Brain microvascular endothelial cell (primary cell): ENCODE measurements at regions not wholly inside any gene's neighbourhood (a gene's known extent, or its start where the extent isn't known, plus 50 kb on each side); places are given as distances from the start of the nearest gene placed in this dataset.

Experiments
- DNase-seq: peaks from one replicate; pipeline ENCODE4 v3.0.0-alpha.2; 2020
- H3K27ac ChIP-seq: fragments of 250-450 bp; sonication (Bioruptor Pico); 2 replicates; pipeline ENCODE4 v1.5.1; 2020; ENCODE audit warnings: mild to moderate bottlenecking, moderate library complexity
- H3K27me3 ChIP-seq: fragments of 250-450 bp; sonication (Bioruptor Pico); replicated peaks from 2 replicates; pipeline ENCODE4 v1.5.1; 2020; ENCODE audit warnings: mild to moderate bottlenecking
- H3K36me3 ChIP-seq: fragments of 250-450 bp; sonication (Bioruptor Pico); replicated peaks from 2 replicates; pipeline ENCODE4 v1.5.1; 2020; ENCODE audit warnings: mild to moderate bottlenecking
- H3K4me3 ChIP-seq: 2 replicates; pipeline ENCODE4 v1.5.1; 2011; ENCODE audit warnings: low read depth, mild to moderate bottlenecking, control low read depth, low read length, moderate library complexity
- in situ Hi-C: cut with HindIII; loops from 2 replicates; pipeline ENCODE4 v1.10.0; 2017; ENCODE audit warnings: low sequenced_read_pairs, low pct_ligation_motif_present
- TF ChIP-seq, protein P1 (sequence below): IDR thresholded peaks from 2 replicates; pipeline ENCODE4 v1.5.1; 2011; ENCODE audit warnings: low read depth, mild to moderate bottlenecking, moderate library complexity, low read length, control low read depth, inconsistent platforms; ENCODE audit errors: missing control alignments

GRCh38 chr2:204131621-204132020 is 195.1 kb downstream of the ICOS start:
- H3K36me3 ChIP-seq = no peaks in the 10 kb centered on the region
- no peak overlapping the region for H3K4me3 ChIP-seq
- TF ChIP-seq, protein P1, sequence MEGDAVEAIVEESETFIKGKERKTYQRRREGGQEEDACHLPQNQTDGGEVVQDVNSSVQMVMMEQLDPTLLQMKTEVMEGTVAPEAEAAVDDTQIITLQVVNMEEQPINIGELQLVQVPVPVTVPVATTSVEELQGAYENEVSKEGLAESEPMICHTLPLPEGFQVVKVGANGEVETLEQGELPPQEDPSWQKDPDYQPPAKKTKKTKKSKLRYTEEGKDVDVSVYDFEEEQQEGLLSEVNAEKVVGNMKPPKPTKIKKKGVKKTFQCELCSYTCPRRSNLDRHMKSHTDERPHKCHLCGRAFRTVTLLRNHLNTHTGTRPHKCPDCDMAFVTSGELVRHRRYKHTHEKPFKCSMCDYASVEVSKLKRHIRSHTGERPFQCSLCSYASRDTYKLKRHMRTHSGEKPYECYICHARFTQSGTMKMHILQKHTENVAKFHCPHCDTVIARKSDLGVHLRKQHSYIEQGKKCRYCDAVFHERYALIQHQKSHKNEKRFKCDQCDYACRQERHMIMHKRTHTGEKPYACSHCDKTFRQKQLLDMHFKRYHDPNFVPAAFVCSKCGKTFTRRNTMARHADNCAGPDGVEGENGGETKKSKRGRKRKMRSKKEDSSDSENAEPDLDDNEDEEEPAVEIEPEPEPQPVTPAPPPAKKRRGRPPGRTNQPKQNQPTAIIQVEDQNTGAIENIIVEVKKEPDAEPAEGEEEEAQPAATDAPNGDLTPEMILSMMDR = no peak
- no peak for DNase-seq
- H3K27ac ChIP-seq = no peak overlapping the region
- H3K27me3 ChIP-seq = no peaks in the 10 kb centered on the region
- in situ Hi-C loops = no loop called here

GRCh38 chr2:204133476-204133875 is 196.9 kb downstream of the ICOS start:
- Histone ChIP-seq H3K27me3 (no peaks in the 10 kb centered on the region), H3K36me3 (no peaks in the 10 kb centered on the region), H3K4me3 (no peak overlapping the region), H3K27ac (no peak overlapping the region)
- in situ Hi-C loops = no loop called here
- no peak for DNase-seq
- TF ChIP-seq, protein P1 = no peak

- Histone ChIP-seq H3K27ac (no peak overlapping the region), H3K4me3 (no peak overlapping the region), H3K27me3 (no peaks in the 10 kb centered on the region), H3K36me3 (no peaks in the 10 kb centered on the region)
- TF ChIP-seq, protein P1 = no peak
- no peak for DNase-seq
- in situ Hi-C loops = no loop called here
Measured at GRCh38 chr2:204134421-204134820, 197.9 kb downstream of the ICOS start.

DNA sequence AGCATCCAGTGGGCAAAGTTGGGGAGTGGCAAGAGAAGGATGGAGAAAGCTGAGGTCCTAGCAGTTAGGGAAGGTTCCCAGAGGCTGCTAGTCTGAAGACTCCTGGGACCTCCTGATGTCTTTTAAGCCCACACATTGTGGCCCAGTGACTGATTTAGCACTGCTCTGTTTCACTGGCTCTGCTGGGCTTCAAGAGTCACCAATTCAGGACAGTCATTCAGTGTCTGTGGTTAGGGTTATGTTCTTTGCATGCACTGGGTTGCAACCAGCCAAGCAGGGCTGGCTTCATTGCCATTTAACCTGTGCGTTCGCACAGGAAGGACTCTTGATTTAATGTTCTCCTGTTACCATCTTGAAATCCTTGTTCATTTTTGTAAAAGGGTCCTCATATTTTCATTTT is 199.2 kb downstream of the ICOS start:
- Histone ChIP-seq H3K36me3 (no peaks in the 10 kb centered on the region), H3K27ac (no peak overlapping the region), H3K4me3 (no peak overlapping the region), H3K27me3 (no peaks in the 10 kb centered on the region)
- TF ChIP-seq, protein P1 = no peak
- no peak for DNase-seq
- in situ Hi-C loops = no loop called here

DNA sequence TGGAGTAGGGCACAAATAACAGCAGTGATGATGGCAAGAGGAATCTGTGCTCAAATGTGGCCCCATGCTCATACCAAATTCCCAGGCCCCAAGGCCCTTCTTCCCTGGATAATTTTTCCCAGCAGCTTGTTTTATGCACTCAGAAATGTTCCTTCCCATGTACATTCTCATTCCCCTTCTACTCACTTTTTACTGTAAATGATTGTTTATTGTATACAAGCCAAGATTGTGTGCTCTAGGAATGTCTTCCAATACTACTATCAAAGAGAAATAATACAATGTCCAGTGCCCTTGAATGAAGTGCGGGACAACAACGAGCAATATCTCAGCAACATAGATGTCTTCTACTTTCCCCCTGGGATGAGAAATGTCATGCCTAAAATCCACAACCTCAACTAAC is 201.6 kb downstream of the ICOS start:
- H3K27ac ChIP-seq = no peak overlapping the region
- H3K4me3 ChIP-seq = no peak overlapping the region
- no peak for DNase-seq
- in situ Hi-C loops = no loop called here
- no peaks in the 10 kb centered on the region for H3K27me3 ChIP-seq
- TF ChIP-seq, protein P1 = no peak
- H3K36me3 ChIP-seq = no peaks in the 10 kb centered on the region

DNA sequence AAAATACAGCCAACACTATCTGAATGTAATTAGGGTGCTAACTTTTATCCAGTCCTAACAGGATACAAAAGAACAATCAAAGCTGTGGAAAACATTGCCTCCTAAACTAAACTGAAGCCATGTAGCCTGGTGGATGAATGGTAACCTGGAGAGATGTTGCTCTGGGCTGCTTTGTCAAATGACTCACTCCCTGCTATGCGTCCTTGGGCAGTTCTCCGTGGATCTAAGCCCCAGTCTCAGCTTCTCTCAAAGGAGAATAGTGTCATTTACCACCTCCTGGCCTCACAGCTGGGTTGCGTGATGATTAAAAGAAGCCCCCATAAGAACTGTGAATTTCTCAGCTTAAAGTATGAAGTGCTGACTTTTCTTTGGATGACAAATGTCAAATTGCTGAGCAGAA is 203.7 kb downstream of the ICOS start:
- Histone ChIP-seq H3K36me3 (no peaks in the 10 kb centered on the region), H3K27me3 (no peaks in the 10 kb centered on the region), H3K27ac (no peak overlapping the region), H3K4me3 (no peak overlapping the region)
- DNase-seq = no peak
- in situ Hi-C loops = no loop called here
- TF ChIP-seq, protein P1 = no peak
